Endothelial cell (in vitro differentiated cells): ENCODE measurements at regions not wholly inside any gene's neighbourhood (a gene's known extent, or its start where the extent isn't known, plus 50 kb on each side); places are given as distances from the start of the nearest gene placed in this dataset.

Experiments
- DNase-seq: peaks from one replicate; pipeline ENCODE4 v3.0.0; 2021; ENCODE audit warnings: low spot score
- H3K27ac Mint-ChIP-seq: one replicate; pipeline ENCODE4 v1.8.0; 2021; ENCODE audit warnings: mixed read lengths, inconsistent platforms; ENCODE audit not compliant: unreplicated experiment
- H3K27me3 Mint-ChIP-seq: one replicate; pipeline ENCODE4 v1.8.0; 2021; ENCODE audit warnings: mild to moderate bottlenecking, moderate library complexity, mixed read lengths, inconsistent platforms; ENCODE audit not compliant: unreplicated experiment
- H3K36me3 Mint-ChIP-seq: one replicate; pipeline ENCODE4 v1.8.0; 2021; ENCODE audit warnings: mild to moderate bottlenecking, low read depth, mixed read lengths, inconsistent platforms; ENCODE audit not compliant: unreplicated experiment
- H3K4me1 Mint-ChIP-seq: one replicate; pipeline ENCODE4 v1.8.0; 2021; ENCODE audit warnings: mild to moderate bottlenecking, mixed read lengths, inconsistent platforms; ENCODE audit not compliant: unreplicated experiment
- H3K4me3 Mint-ChIP-seq: one replicate; pipeline ENCODE4 v1.8.0; 2021; ENCODE audit warnings: mild to moderate bottlenecking, mixed read lengths, inconsistent platforms; ENCODE audit not compliant: unreplicated experiment
- H3K9me3 Mint-ChIP-seq: one replicate; pipeline ENCODE4 v1.8.0; 2021; ENCODE audit warnings: mixed read lengths, inconsistent platforms; ENCODE audit not compliant: unreplicated experiment
- TF ChIP-seq, protein P1 (sequence below): fragments of 200-600 bp; sonication (generic); IDR thresholded peaks from one replicate; pipeline ENCODE4 v1.5.0; 2021; ENCODE audit warnings: antibody characterized with exemption; ENCODE audit not compliant: unreplicated experiment

DNA sequence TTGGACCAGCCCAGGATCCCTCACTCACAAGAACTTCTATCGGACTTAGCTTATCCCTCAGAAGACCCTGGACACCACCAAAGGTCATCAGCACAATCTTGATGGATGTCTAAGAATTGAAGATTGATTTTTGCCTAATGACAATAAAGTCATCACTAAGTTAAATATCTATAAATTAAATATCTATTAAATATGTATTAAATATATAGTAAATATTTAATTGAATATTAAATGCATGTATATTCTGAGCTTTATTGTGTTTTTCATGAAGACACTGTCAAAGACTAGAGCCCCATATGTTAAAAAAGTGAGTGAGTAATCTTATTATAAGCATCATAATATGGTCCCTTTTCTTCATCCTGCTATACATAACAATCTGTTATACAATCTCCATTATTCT lies 751.1 kb downstream of the KCNJ2 start:
- Mint-ChIP-seq H3K4me3 (no peak overlapping the region), H3K36me3 (peaks cover 16% of the 10 kb centered on the region), H3K4me1 (no peaks in the 10 kb centered on the region), H3K27me3 (peaks cover 6% of the 10 kb centered on the region), H3K9me3 (peaks cover 9% of the 10 kb centered on the region), H3K27ac (no peak overlapping the region)
- DNase-seq = no peak
- TF ChIP-seq, protein P1, sequence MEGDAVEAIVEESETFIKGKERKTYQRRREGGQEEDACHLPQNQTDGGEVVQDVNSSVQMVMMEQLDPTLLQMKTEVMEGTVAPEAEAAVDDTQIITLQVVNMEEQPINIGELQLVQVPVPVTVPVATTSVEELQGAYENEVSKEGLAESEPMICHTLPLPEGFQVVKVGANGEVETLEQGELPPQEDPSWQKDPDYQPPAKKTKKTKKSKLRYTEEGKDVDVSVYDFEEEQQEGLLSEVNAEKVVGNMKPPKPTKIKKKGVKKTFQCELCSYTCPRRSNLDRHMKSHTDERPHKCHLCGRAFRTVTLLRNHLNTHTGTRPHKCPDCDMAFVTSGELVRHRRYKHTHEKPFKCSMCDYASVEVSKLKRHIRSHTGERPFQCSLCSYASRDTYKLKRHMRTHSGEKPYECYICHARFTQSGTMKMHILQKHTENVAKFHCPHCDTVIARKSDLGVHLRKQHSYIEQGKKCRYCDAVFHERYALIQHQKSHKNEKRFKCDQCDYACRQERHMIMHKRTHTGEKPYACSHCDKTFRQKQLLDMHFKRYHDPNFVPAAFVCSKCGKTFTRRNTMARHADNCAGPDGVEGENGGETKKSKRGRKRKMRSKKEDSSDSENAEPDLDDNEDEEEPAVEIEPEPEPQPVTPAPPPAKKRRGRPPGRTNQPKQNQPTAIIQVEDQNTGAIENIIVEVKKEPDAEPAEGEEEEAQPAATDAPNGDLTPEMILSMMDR = no peak

GRCh38 chr17:70922268-70922667 lies 752.9 kb downstream of the KCNJ2 start:
- DNase-seq = no peak
- Mint-ChIP-seq H3K4me3 (no peak overlapping the region), H3K27ac (no peak overlapping the region), H3K36me3 (peaks cover 11% of the 10 kb centered on the region), H3K9me3 (peaks cover 9% of the 10 kb centered on the region), H3K4me1 (no peaks in the 10 kb centered on the region), H3K27me3 (peaks cover 4% of the 10 kb centered on the region)
- TF ChIP-seq, protein P1 = no peak

DNA sequence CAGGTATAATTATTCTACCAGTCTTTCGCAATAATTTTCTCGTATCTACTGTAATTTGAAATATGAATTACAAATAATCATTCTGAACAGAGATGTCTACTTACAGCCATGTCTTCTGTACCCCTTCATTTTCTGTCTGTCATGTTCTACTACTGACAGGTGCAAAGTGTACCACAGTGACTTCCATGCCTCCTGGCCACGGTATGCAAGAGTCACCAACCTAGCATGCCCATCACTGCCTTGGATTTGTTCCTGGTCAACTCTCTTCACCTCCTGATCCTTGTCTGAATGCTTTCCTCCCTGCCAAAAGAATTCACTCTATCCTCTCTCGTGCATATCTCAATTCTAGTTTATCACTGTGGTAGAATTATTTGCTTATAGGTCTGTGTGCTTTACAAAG lies 755.4 kb downstream of the KCNJ2 start:
- H3K4me3 Mint-ChIP-seq = no peak overlapping the region
- no peaks in the 10 kb centered on the region for H3K36me3 Mint-ChIP-seq
- H3K4me1 Mint-ChIP-seq = no peaks in the 10 kb centered on the region
- DNase-seq = no peak
- TF ChIP-seq, protein P1 = no peak
- H3K9me3 Mint-ChIP-seq = no peaks in the 10 kb centered on the region
- H3K27ac Mint-ChIP-seq = no peak overlapping the region
- H3K27me3 Mint-ChIP-seq = peaks cover 2% of the 10 kb centered on the region

DNA sequence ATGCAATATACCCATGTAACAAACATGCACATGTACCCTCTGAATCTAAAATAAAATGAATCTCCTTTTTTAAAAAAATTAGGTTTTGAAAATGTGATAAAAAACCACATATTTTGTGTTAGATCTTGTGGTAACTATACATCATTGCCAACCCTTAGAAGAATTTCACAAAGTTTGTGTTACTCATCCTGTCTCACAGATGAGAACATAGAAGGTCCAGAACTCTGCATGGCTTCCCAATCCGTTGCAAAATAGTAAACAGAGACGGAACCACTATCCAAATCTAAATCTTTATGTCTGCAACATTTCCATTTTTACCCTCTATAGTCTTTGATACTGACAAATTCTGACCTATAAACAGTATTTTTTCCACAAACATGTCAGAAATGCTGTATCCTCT lies 759.9 kb downstream of the KCNJ2 start:
- no peak for DNase-seq
- Mint-ChIP-seq H3K4me1 (no peaks in the 10 kb centered on the region), H3K36me3 (no peaks in the 10 kb centered on the region), H3K4me3 (no peak overlapping the region), H3K27me3 (peaks cover 2% of the 10 kb centered on the region), H3K27ac (no peak overlapping the region), H3K9me3 (no peaks in the 10 kb centered on the region)
- TF ChIP-seq, protein P1 = no peak

GRCh38 chr17:70934231-70934630 lies 764.9 kb downstream of the KCNJ2 start:
- H3K4me1 Mint-ChIP-seq = no peaks in the 10 kb centered on the region
- no peaks in the 10 kb centered on the region for H3K9me3 Mint-ChIP-seq
- H3K4me3 Mint-ChIP-seq = no peak overlapping the region
- DNase-seq = no peak
- no peak overlapping the region for H3K27ac Mint-ChIP-seq
- H3K27me3 Mint-ChIP-seq = peaks cover 3% of the 10 kb centered on the region
- H3K36me3 Mint-ChIP-seq = no peaks in the 10 kb centered on the region
- TF ChIP-seq, protein P1 = no peak
